PFSK-1 (cell line): ENCODE measurements at regions not wholly inside any gene's neighbourhood (a gene's known extent, or its start where the extent isn't known, plus 50 kb on each side); places are given as distances from the start of the nearest gene placed in this dataset.

Experiments used
- REST ChIP-seq, 2 experiments: IDR thresholded peaks; 2 replicates each; pipeline versions ENCODE4 v1.6.1 to v1.8.0; 2011 to 2012; ENCODE audit warnings: low read depth in 2 of 2, low read length in 2 of 2, control low read depth in 1 of 2, inconsistent platforms in 1 of 2, mild to moderate bottlenecking in 1 of 2, moderate library complexity in 1 of 2; ENCODE audit not compliant: insufficient read depth in 1 of 2
- SIN3A ChIP-seq: IDR thresholded peaks from 2 replicates; pipeline ENCODE4 v1.6.1; 2012; ENCODE audit warnings: mild to moderate bottlenecking, low read length, moderate library complexity, borderline replicate concordance; ENCODE audit not compliant: insufficient read depth
- TAF1 ChIP-seq: IDR thresholded peaks from 2 replicates; pipeline ENCODE4 v1.6.1; 2012; ENCODE audit warnings: low read length, control low read depth, borderline replicate concordance; ENCODE audit not compliant: insufficient read depth

GRCh38 chr5:30804739-30805505 lies 388.6 kb upstream of the CDH6 start:
- peak in 1 of 2 experiments; percentile 80; a peak in 1 of 4 replicates for TF ChIP-seq REST (IDR thresholded peaks at IDR 0.05; ENCODE audit: insufficient read depth in 1 of 2, low read depth in 2 of 2, low read length in 2 of 2)
- TF ChIP-seq TAF1 = no peak
- no peak for TF ChIP-seq SIN3A
